ENCODE measurements at regions not wholly inside any gene's neighbourhood (a gene's known extent, or its start where the extent isn't known, plus 50 kb on each side); places are given as distances from the start of the nearest gene placed in this dataset.

DNA sequence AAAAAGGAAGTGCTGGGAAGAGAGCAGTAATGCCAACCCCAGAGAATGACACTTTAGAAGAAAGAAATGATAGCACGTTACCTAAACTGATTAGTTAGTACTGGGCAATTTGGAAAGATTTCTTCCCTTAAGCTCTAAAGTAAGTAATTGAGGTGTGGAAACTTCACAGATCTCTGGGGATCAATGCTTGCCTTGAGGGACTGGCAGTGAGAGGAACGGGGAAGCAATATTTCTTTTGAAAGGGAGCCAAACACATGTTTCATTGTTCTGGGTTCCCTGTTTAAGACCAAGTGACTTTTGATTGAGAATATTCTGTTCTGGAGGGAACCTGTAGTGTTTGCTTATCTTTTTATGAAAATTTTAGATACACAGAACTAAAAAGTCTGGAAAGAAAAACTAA lies 190.5 kb downstream of the NDFIP2 start:
- FAIRE-seq (no peak), DNase-seq (ENCODE audit: low read depth, low spot score) (no peak)
- Histone ChIP-seq H3K9me1 (ENCODE audit: control insufficient read depth, extremely low read depth, insufficient read depth, low read length) (no peaks in the 10 kb centered on the region), H3K27ac (ENCODE audit: control insufficient read depth, insufficient read depth, low read length) (no peak overlapping the region), H3K9me3 (ENCODE audit: control insufficient read depth, low read depth, low read length) (no peaks in the 10 kb centered on the region), H3K4me2 (ENCODE audit: control insufficient read depth, extremely low read depth, insufficient read depth, low read depth, low read length) (no peak overlapping the region), H4K20me1 (ENCODE audit: control insufficient read depth, extremely low read depth, insufficient read depth, low read length) (no peaks in the 10 kb centered on the region), H2AFZ (ENCODE audit: control insufficient read depth, low read length) (peak overlapping the region; percentile 41), H3K27me3 (ENCODE audit: control insufficient read depth, extremely low read depth, insufficient read depth, low read length) (no peaks in the 10 kb centered on the region), H3K36me3 (ENCODE audit: control insufficient read depth in 2 of 2, extremely low read depth in 1 of 2, insufficient read depth in 2 of 2, low read length in 2 of 2) (no peaks in the 10 kb centered on the region), H3K4me3 (ENCODE audit: control insufficient read depth in 2 of 3, extremely low read depth in 1 of 3, insufficient read depth in 2 of 3, low read depth in 1 of 3, low read length in 3 of 3) (no peak overlapping the region), H3K4me1 (ENCODE audit: control insufficient read depth, extremely low read depth, insufficient read depth, low read length) (peaks cover 24% of the 10 kb centered on the region), H3K9ac (ENCODE audit: control insufficient read depth, extremely low read depth, insufficient read depth, low read length) (no peak overlapping the region), H3K79me2 (ENCODE audit: control insufficient read depth, insufficient read depth, low read length) (no peaks in the 10 kb centered on the region)
- dilution Hi-C loops (cut with MboI; ENCODE audit: extremely low pct_ligation_motif_present, low sequenced_read_pairs): no loop called here
- no peak for TF ChIP-seq EZH2 (IDR thresholded peaks at IDR 0.05; ENCODE audit: low read length)
- TF ChIP-seq, protein P1, sequence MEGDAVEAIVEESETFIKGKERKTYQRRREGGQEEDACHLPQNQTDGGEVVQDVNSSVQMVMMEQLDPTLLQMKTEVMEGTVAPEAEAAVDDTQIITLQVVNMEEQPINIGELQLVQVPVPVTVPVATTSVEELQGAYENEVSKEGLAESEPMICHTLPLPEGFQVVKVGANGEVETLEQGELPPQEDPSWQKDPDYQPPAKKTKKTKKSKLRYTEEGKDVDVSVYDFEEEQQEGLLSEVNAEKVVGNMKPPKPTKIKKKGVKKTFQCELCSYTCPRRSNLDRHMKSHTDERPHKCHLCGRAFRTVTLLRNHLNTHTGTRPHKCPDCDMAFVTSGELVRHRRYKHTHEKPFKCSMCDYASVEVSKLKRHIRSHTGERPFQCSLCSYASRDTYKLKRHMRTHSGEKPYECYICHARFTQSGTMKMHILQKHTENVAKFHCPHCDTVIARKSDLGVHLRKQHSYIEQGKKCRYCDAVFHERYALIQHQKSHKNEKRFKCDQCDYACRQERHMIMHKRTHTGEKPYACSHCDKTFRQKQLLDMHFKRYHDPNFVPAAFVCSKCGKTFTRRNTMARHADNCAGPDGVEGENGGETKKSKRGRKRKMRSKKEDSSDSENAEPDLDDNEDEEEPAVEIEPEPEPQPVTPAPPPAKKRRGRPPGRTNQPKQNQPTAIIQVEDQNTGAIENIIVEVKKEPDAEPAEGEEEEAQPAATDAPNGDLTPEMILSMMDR (optimal IDR thresholded peaks at IDR 0.05 in 1 of 3, IDR thresholded peaks at IDR 0.05 in 1 of 3, conservative IDR thresholded peaks at IDR 0.05 in 1 of 3; ENCODE audit: extremely low read depth in 1 of 3, insufficient read depth in 2 of 3, low read length in 3 of 3): no peak

DNA sequence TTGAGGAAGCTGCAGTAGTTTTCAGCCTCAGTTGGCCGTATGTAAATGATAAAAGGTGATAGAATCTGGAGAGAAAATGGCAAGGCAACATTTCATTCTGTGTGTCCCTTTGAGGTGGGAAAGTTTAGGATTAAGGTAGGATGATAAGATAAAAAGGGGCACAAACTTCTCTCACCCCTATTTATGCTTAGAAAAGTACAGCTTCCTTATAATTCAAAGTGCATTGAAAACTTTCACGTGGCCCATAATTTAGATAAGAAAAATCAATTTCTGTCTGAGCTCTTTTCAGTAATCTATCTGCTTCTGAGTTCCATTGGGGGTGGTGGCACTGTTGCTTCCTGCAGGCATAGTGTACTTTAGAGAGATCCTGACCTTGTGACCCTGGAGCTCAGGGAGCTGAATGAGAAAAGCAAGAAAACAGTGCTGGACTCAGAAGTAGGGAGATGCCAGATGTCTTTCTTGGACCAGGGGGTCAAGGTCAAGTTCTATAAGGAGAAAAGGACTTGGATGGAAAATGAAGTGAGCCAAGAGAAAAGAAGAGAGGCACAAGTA lies 187.3 kb downstream of the NDFIP2 start:
- no peak for TF ChIP-seq EZH2 (IDR thresholded peaks at IDR 0.05; ENCODE audit: low read length)
- TF ChIP-seq, protein P1 (optimal IDR thresholded peaks at IDR 0.05 in 1 of 3, IDR thresholded peaks at IDR 0.05 in 1 of 3, conservative IDR thresholded peaks at IDR 0.05 in 1 of 3; ENCODE audit: extremely low read depth in 1 of 3, insufficient read depth in 2 of 3, low read length in 3 of 3): no peak
- H3K79me2 ChIP-seq (ENCODE audit: control insufficient read depth, insufficient read depth, low read length): no peaks in the 10 kb centered on the region
- H3K4me2 ChIP-seq (ENCODE audit: control insufficient read depth, extremely low read depth, insufficient read depth, low read depth, low read length): no peak overlapping the region
- no peak overlapping the region for H2AFZ ChIP-seq (ENCODE audit: control insufficient read depth, low read length)
- DNase-seq (ENCODE audit: low read depth, low spot score) (no peak), FAIRE-seq (peak; percentile 49)
- no peaks in the 10 kb centered on the region for H3K9me3 ChIP-seq (ENCODE audit: control insufficient read depth, low read depth, low read length)
- dilution Hi-C loops (cut with MboI; ENCODE audit: extremely low pct_ligation_motif_present, low sequenced_read_pairs): no loop called here
- H3K9ac ChIP-seq (ENCODE audit: control insufficient read depth, extremely low read depth, insufficient read depth, low read length): no peak overlapping the region
- no peak overlapping the region for H3K4me3 ChIP-seq (ENCODE audit: control insufficient read depth in 2 of 3, extremely low read depth in 1 of 3, insufficient read depth in 2 of 3, low read depth in 1 of 3, low read length in 3 of 3)
- no peaks in the 10 kb centered on the region for H3K9me1 ChIP-seq (ENCODE audit: control insufficient read depth, extremely low read depth, insufficient read depth, low read length)
- no peaks in the 10 kb centered on the region for H3K36me3 ChIP-seq (ENCODE audit: control insufficient read depth in 2 of 2, extremely low read depth in 1 of 2, insufficient read depth in 2 of 2, low read length in 2 of 2)
- no peaks in the 10 kb centered on the region for H4K20me1 ChIP-seq (ENCODE audit: control insufficient read depth, extremely low read depth, insufficient read depth, low read length)
- H3K27me3 ChIP-seq (ENCODE audit: control insufficient read depth, extremely low read depth, insufficient read depth, low read length): no peaks in the 10 kb centered on the region
- H3K4me1 ChIP-seq (ENCODE audit: control insufficient read depth, extremely low read depth, insufficient read depth, low read length): no peaks in the 10 kb centered on the region
- no peak overlapping the region for H3K27ac ChIP-seq (ENCODE audit: control insufficient read depth, insufficient read depth, low read length)

Measured in keratinocyte (primary cell).